HG02588 (cell line): ENCODE measurements at regions not wholly inside any gene's neighbourhood (a gene's known extent, or its start where the extent isn't known, plus 50 kb on each side); places are given as distances from the start of the nearest gene placed in this dataset.

Experiments used
- ATAC-seq: cut with Tn5 transposase; IDR thresholded peaks from one replicate; pipeline ENCODE4 v1.9.1; 2021; ENCODE audit warnings: mild to moderate bottlenecking, moderate library complexity; ENCODE audit not compliant: unreplicated experiment

- no peak for ATAC-seq
These were observed 50.3 kb downstream of the BMAL2 start for GRCh38 chr12:27382924-27383323.

GRCh38 chr12:27383429-27384260 is 51.0 kb downstream of the BMAL2 start:
- ATAC-seq: peak; percentile 67

GRCh38 chr12:27384261-27384590 is 51.6 kb downstream of the BMAL2 start:
- no peak for ATAC-seq

- ATAC-seq: no peak
These were observed 53.3 kb downstream of the BMAL2 start for GRCh38 chr12:27385766-27386564.

GRCh38 chr12:27387473-27387872 is 54.8 kb downstream of the BMAL2 start:
- no peak for ATAC-seq

GRCh38 chr12:27388650-27389049 is 56.0 kb downstream of the BMAL2 start:
- no peak for ATAC-seq

- no peak for ATAC-seq
These were observed 51.9 kb upstream of the SMCO2 start for GRCh38 chr12:27394676-27395075.

GRCh38 chr12:27396216-27396815 is 50.2 kb upstream of the SMCO2 start:
- ATAC-seq: no peak
